HG03354 (cell line): ENCODE measurements at regions not wholly inside any gene's neighbourhood (a gene's known extent, or its start where the extent isn't known, plus 50 kb on each side); places are given as distances from the start of the nearest gene placed in this dataset.
"Not testable (repeated sequence)": the region's sequence is repeated elsewhere in the genome, so short reads cannot be mapped to it uniquely, and the experiment has no call there.

Experiments used
- ATAC-seq: cut with Tn5 transposase; IDR thresholded peaks from one replicate; pipeline ENCODE4 v1.9.1; 2021; ENCODE audit warnings: mild to moderate bottlenecking; ENCODE audit not compliant: unreplicated experiment, poor library complexity, severe bottlenecking

DNA sequence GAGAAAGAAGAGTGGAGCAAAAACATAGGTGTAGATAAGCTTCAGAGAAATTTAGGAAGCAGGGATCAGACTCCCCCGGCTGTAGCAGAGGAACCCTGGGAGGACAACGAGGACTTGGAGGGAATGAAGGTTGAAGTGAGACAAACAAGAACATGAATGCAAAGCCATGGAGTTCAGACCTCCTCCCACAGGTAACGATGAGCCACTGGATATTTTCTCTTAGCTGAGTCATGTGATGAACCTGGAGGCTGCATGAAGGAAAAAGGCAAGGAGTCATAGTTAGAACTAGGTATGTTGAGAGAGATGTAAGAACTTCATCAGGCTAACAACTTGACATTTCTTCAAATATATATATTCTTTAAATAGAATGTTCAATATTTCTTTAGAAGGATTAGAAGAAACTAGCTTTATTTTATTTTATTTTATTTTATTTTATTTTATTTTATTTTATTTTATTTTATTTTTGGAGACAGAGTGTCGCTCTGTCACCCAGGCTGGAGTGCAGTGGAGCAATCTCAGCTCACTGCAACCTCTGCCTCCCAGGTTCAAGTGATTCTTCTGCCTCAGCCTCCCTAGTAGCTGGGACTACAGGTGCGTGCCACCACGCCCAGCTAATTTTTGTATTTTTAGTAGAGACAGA, 57.7 kb upstream of the RGS1 start:
- not testable (repeated sequence) for ATAC-seq

- ATAC-seq, result peak; percentile 50
Measured at GRCh38 chr1:192518700-192519099, 56.9 kb upstream of the RGS1 start.

- ATAC-seq, result no peak
Measured at GRCh38 chr1:192521734-192522133, 53.8 kb upstream of the RGS1 start.

- ATAC-seq, result no peak
Measured at GRCh38 chr1:192522673-192523072, 52.9 kb upstream of the RGS1 start.

DNA sequence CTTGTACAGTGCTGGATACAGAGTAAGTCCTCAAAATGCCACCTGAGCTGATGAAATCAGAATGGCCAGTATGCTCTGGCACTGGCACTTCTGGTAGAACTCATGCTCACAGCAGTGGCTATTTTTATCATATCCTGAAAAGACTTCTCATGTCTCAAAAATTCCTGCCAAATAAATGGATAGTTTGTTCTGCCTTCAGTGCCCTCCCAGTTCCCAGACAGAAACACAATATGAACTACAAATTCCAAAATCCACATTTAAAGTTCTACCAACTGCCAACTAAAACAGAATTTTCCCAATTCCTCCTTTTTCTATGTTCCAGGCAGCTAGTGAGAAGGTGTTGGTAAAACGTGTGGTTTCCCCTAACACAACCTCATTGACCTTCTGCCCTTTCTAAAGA, 51.4 kb upstream of the RGS1 start:
- no peak for ATAC-seq
